Right cardiac atrium (tissue), 5 donors: ENCODE measurements at regions not wholly inside any gene's neighbourhood (a gene's known extent, or its start where the extent isn't known, plus 50 kb on each side); places are given as distances from the start of the nearest gene placed in this dataset.
"Not testable (repeated sequence)": the region's sequence is repeated elsewhere in the genome, so short reads cannot be mapped to it uniquely, and the experiment has no call there.

Experiments
- ATAC-seq, 2 donors: fragments of 200-7000 bp; cut with Tn5 transposase; one replicate each; pipeline versions ENCODE4 v1.8.0 to v1.9.1; 2020; ENCODE audit warnings: moderate library complexity in 2 of 2, mild to moderate bottlenecking in 1 of 2
- DNase-seq, 3 donors: peaks; one replicate each; pipeline ENCODE4 v3.0.0-alpha.2; 2020
- H3K27ac ChIP-seq: one replicate; pipeline ENCODE4 v1.5.1; 2013; ENCODE audit warnings: mild to moderate bottlenecking, low read length, control low read depth, moderate library complexity
- H3K27me3 ChIP-seq: one replicate; pipeline ENCODE4 v1.6.1; 2013; ENCODE audit not compliant: control insufficient read depth, insufficient read depth
- H3K4me1 ChIP-seq: one replicate; pipeline ENCODE4 v1.6.1; 2013; ENCODE audit warnings: low read length; ENCODE audit not compliant: control insufficient read depth, insufficient read depth
- H3K4me3 ChIP-seq: one replicate; pipeline ENCODE4 v1.5.1; 2013; ENCODE audit warnings: low read length, control low read depth
- H3K9me3 ChIP-seq: one replicate; pipeline ENCODE4 v1.6.1; 2013; ENCODE audit warnings: low read length; ENCODE audit not compliant: control insufficient read depth
- WGBS: extraction: QIAGEN DNeasy Blood & Tissue Kit; methylation state at CpG from one replicate; pipeline ENCODE4 v1.1.7; 2013; 5-methylcytosine and 5-hydroxymethylcytosine counted together
- intact Hi-C, 4 donors: fragments of 100-400 bp; cut with DNase I; formaldehyde crosslinking; loops; one replicate each; pipeline versions ENCODE4 v1.11.0 to v1.14.0; 2022 to 2023
- donor health status: healthy with polysubstance abuse.
- donor health status: DM: no; HTN: yes; CAD: no.
- donor health status: DM: no; HTN: no; CAD: no.
- donor health status: DM: no; HTN: yes; CAD: no; lungs with severe emphysema.
- donor health status: DM: yes; HTN: yes; CAD: no.

- Histone ChIP-seq H3K9me3 (no peaks in the 10 kb centered on the region), H3K4me3 (no peak overlapping the region), H3K27me3 (no peaks in the 10 kb centered on the region), H3K4me1 (no peaks in the 10 kb centered on the region), H3K27ac (no peak overlapping the region)
- no peak for DNase-seq
- intact Hi-C loops: no loop called here
- 24% methylated on average over 1 of the region's 1 CpG for WGBS
- no peak for ATAC-seq
These were observed 367.3 kb upstream of the CASK start for GRCh38 chrX:42290608-42291007.

GRCh38 chrX:42289492-42290385 is 366.4 kb upstream of the CASK start:
- intact Hi-C loops: no loop called here
- no peak for ATAC-seq

GRCh38 chrX:42285681-42286080 is 362.3 kb upstream of the CASK start:
- peak in 1 of 3 donors; percentile 57 for DNase-seq
- H3K9me3 ChIP-seq, H3K27ac ChIP-seq, H3K4me1 ChIP-seq, intact Hi-C loops, ATAC-seq, H3K4me3 ChIP-seq, H3K27me3 ChIP-seq: not testable (repeated sequence)
- WGBS: 97% methylated on average over 24 of the region's 28 CpGs

More at GRCh38 chrX:42289492-42290385, 366.4 kb upstream of the CASK start:
- Histone ChIP-seq H3K27me3 (no peaks in the 10 kb centered on the region), H3K4me3 (no peak overlapping the region), H3K4me1 (no peaks in the 10 kb centered on the region), H3K27ac (no peak overlapping the region), H3K9me3 (no peaks in the 10 kb centered on the region)
- no peak for DNase-seq
- 73% methylated on average over 3 of the region's 3 CpGs for WGBS

- Histone ChIP-seq H3K4me1 (no peaks in the 10 kb centered on the region), H3K9me3 (no peaks in the 10 kb centered on the region), H3K4me3 (no peak overlapping the region), H3K27me3 (no peaks in the 10 kb centered on the region), H3K27ac (no peak overlapping the region)
- intact Hi-C loops: no loop called here
- ATAC-seq (no peak), DNase-seq (no peak)
- whole genome bisulfite sequencing: 81% methylated on average over 3 of the region's 3 CpGs
These were observed 353.8 kb upstream of the CASK start for GRCh38 chrX:42276982-42277690.

- Histone ChIP-seq H3K4me3 (no peak overlapping the region), H3K9me3 (no peaks in the 10 kb centered on the region), H3K27ac (no peak overlapping the region), H3K27me3 (no peaks in the 10 kb centered on the region), H3K4me1 (no peaks in the 10 kb centered on the region)
- DNase-seq: no peak
- ATAC-seq: no peak
- WGBS: 82% methylated on average over 2 of the region's 2 CpGs
- intact Hi-C loops: no loop called here
These were observed 350.8 kb upstream of the CASK start for GRCh38 chrX:42274151-42274550.

- DNase-seq (no peak), ATAC-seq (no peak)
- intact Hi-C loops: no loop called here
- no peaks in the 10 kb centered on the region for H3K4me1 ChIP-seq
- no peaks in the 10 kb centered on the region for H3K27me3 ChIP-seq
- no peak overlapping the region for H3K27ac ChIP-seq
- 84% methylated on average over 4 of the region's 4 CpGs for WGBS
- H3K9me3 ChIP-seq: no peaks in the 10 kb centered on the region
- no peak overlapping the region for H3K4me3 ChIP-seq
These were observed 350.0 kb upstream of the CASK start for GRCh38 chrX:42273387-42273786.

- no peak overlapping the region for H3K4me3 ChIP-seq
- 75% methylated on average over 2 of the region's 2 CpGs for WGBS
- H3K27me3 ChIP-seq: no peaks in the 10 kb centered on the region
- no peak overlapping the region for H3K27ac ChIP-seq
- intact Hi-C loops: no loop called here
- no peaks in the 10 kb centered on the region for H3K4me1 ChIP-seq
- H3K9me3 ChIP-seq: no peaks in the 10 kb centered on the region
- no peak for ATAC-seq
- no peak for DNase-seq
These were observed 345.8 kb upstream of the CASK start for GRCh38 chrX:42269186-42269585.

- no peak overlapping the region for H3K4me3 ChIP-seq
- WGBS: 85% methylated on average over 1 of the region's 1 CpG
- ATAC-seq (no peak), DNase-seq (no peak)
- H3K4me1 ChIP-seq: no peaks in the 10 kb centered on the region
- no peaks in the 10 kb centered on the region for H3K27me3 ChIP-seq
- H3K9me3 ChIP-seq: no peaks in the 10 kb centered on the region
- intact Hi-C loops: no loop called here
- no peak overlapping the region for H3K27ac ChIP-seq
These were observed 337.5 kb upstream of the CASK start for GRCh38 chrX:42260854-42261253.

GRCh38 chrX:42248226-42248625 is 324.9 kb upstream of the CASK start:
- DNase-seq (no peak), ATAC-seq (no peak)
- 90% methylated on average over 4 of the region's 4 CpGs for WGBS
- Histone ChIP-seq H3K27me3 (no peaks in the 10 kb centered on the region), H3K27ac (no peak overlapping the region), H3K9me3 (no peaks in the 10 kb centered on the region), H3K4me1 (no peaks in the 10 kb centered on the region), H3K4me3 (no peak overlapping the region)
- intact Hi-C loops: no loop called here

GRCh38 chrX:42247241-42247640 is 323.9 kb upstream of the CASK start:
- Histone ChIP-seq H3K4me1 (no peaks in the 10 kb centered on the region), H3K27ac (no peak overlapping the region), H3K4me3 (peak overlapping the region; percentile 42), H3K27me3 (no peaks in the 10 kb centered on the region), H3K9me3 (no peaks in the 10 kb centered on the region)
- DNase-seq: no peak
- peak in 1 of 2 donors; percentile 43 for ATAC-seq
- WGBS: 26% methylated on average over 6 of the region's 6 CpGs
- intact Hi-C loops: no loop called here

GRCh38 chrX:42246814-42247213 is 323.5 kb upstream of the CASK start:
- ATAC-seq (no peak), DNase-seq (no peak)
- H3K9me3 ChIP-seq: no peaks in the 10 kb centered on the region
- H3K27me3 ChIP-seq: no peaks in the 10 kb centered on the region
- peak overlapping the region; percentile 42 for H3K4me3 ChIP-seq
- no peak overlapping the region for H3K27ac ChIP-seq
- no peaks in the 10 kb centered on the region for H3K4me1 ChIP-seq
- WGBS: 38% methylated on average over 7 of the region's 7 CpGs
- intact Hi-C loops: no loop called here
